KBM-7 (cell line): ENCODE measurements at regions not wholly inside any gene's neighbourhood (a gene's known extent, or its start where the extent isn't known, plus 50 kb on each side); places are given as distances from the start of the nearest gene placed in this dataset.

ENCODE experiments used
- DNase-seq: peaks from one replicate; pipeline ENCODE4 v3.0.0-alpha.2; 2015
- in situ Hi-C: fragments of 300-500 bp; cut with MboI; formaldehyde crosslinking; loops from 2 replicates; pipeline ENCODE4 v1.14.3; 2020; ENCODE audit warnings: low sequenced_read_pairs, low pct_unique_long_range_greater_than_20kb, mixed read lengths

GRCh38 chr2:146954544-146954943, 890.3 kb upstream of the ACVR2A start:
- in situ Hi-C loops = no loop called here
- DNase-seq = no peak

- in situ Hi-C loops = no loop called here
- no peak for DNase-seq
These were observed 892.1 kb upstream of the ACVR2A start for GRCh38 chr2:146952696-146953095.

- no peak for DNase-seq
- in situ Hi-C loops = no loop called here
These were observed 893.9 kb upstream of the ACVR2A start for GRCh38 chr2:146950911-146951310.

GRCh38 chr2:146950361-146950760, 894.5 kb upstream of the ACVR2A start:
- DNase-seq = no peak
- in situ Hi-C loops = no loop called here

GRCh38 chr2:146949400-146949799, 895.4 kb upstream of the ACVR2A start:
- no peak for DNase-seq
- in situ Hi-C loops = no loop called here

- in situ Hi-C loops = no loop called here
- DNase-seq = no peak
These were observed 900.2 kb upstream of the ACVR2A start for GRCh38 chr2:146944601-146945000.

- no peak for DNase-seq
- in situ Hi-C loops = no loop called here
These were observed 904.7 kb upstream of the ACVR2A start for GRCh38 chr2:146939991-146940685.

- in situ Hi-C loops = no loop called here
- no peak for DNase-seq
These were observed 909.9 kb upstream of the ACVR2A start for GRCh38 chr2:146934921-146935320.

GRCh38 chr2:146931109-146931508, 913.7 kb upstream of the ACVR2A start:
- in situ Hi-C loops = no loop called here
- no peak for DNase-seq

GRCh38 chr2:146927080-146927711, 917.6 kb upstream of the ACVR2A start:
- in situ Hi-C loops = no loop called here
- DNase-seq = no peak

- in situ Hi-C loops = no loop called here
These were observed 926.5 kb upstream of the ACVR2A start for GRCh38 chr2:146918280-146918679.

GRCh38 chr2:146917431-146918042, 927.3 kb upstream of the ACVR2A start:
- in situ Hi-C loops = no loop called here
- DNase-seq = no peak

More at GRCh38 chr2:146918280-146918679, 926.5 kb upstream of the ACVR2A start:
- DNase-seq = no peak

GRCh38 chr2:146916914-146917313, 927.9 kb upstream of the ACVR2A start:
- DNase-seq = no peak

GRCh38 chr2:146913476-146913875, 931.4 kb upstream of the ACVR2A start:
- no peak for DNase-seq
- in situ Hi-C loops = no loop called here

More at GRCh38 chr2:146916914-146917313, 927.9 kb upstream of the ACVR2A start:
- in situ Hi-C loops = no loop called here

GRCh38 chr2:146912536-146912935, 932.3 kb upstream of the ACVR2A start:
- DNase-seq = no peak
- in situ Hi-C loops = no loop called here

- no peak for DNase-seq
- in situ Hi-C loops = no loop called here
These were observed 936.1 kb upstream of the ACVR2A start for GRCh38 chr2:146908776-146909175.

- in situ Hi-C loops = no loop called here
- DNase-seq = no peak
These were observed 946.7 kb upstream of the ACVR2A start for GRCh38 chr2:146898083-146898482.

- no peak for DNase-seq
- in situ Hi-C loops = no loop called here
These were observed 950.3 kb upstream of the ACVR2A start for GRCh38 chr2:146894514-146894913.

GRCh38 chr2:146893500-146894041, 951.3 kb upstream of the ACVR2A start:
- no peak for DNase-seq
- in situ Hi-C loops = no loop called here

- in situ Hi-C loops = no loop called here
These were observed 954.3 kb upstream of the ACVR2A start for GRCh38 chr2:146890491-146890890.

More at GRCh38 chr2:146890491-146890890, 954.3 kb upstream of the ACVR2A start:
- no peak for DNase-seq
